KBM-7 (cell line): ENCODE measurements at regions not wholly inside any gene's neighbourhood (a gene's known extent, or its start where the extent isn't known, plus 50 kb on each side); places are given as distances from the start of the nearest gene placed in this dataset.
"Not testable (repeated sequence)": the region's sequence is repeated elsewhere in the genome, so short reads cannot be mapped to it uniquely, and the experiment has no call there.

Source experiments
- DNase-seq: peaks from one replicate; pipeline ENCODE4 v3.0.0-alpha.2; 2015
- in situ Hi-C: fragments of 300-500 bp; cut with MboI; formaldehyde crosslinking; loops from 2 replicates; pipeline ENCODE4 v1.14.3; 2020; ENCODE audit warnings: low sequenced_read_pairs, low pct_unique_long_range_greater_than_20kb, mixed read lengths

DNA sequence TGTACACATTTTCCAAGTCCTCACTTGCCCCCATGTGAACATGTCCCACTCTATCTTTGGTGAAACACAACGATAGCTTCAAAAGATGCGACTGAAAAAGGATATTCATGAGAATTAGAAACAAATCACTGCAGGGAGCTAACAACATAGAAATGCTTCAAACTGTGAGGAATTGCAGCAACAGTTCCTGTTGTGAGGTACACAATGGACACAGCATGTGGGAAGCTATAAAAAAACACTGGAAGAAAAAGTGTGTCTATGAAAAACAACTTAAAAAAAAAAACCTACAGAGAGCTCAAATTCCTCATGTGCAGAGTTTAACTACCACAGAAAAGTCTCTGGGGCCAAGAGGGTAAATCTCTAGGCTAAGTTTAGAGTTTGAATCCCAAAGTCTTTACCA lies 51.6 kb upstream of the BLTP1 start:
- no peak for DNase-seq
- in situ Hi-C loops, result no loop called here

DNA sequence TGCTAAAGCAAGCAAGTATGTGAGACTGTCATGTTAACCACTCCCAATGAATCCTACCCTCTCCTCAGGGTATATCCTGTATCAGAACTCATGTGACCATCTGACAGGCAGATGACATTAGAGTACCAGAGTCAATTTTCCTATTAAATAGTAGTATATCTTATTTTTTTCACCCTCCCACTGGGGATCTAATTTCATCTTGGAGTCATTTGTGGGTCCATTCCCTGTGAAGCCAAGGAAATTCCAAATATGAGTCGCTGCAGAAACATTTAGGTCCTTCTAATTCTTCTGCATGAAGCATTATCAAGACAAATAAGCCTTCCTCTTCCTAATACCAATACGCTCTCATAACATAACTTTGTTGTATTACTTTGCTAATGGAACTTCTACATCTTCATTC lies 52.2 kb upstream of the BLTP1 start:
- DNase-seq, result no peak
- in situ Hi-C loops, result no loop called here

DNA sequence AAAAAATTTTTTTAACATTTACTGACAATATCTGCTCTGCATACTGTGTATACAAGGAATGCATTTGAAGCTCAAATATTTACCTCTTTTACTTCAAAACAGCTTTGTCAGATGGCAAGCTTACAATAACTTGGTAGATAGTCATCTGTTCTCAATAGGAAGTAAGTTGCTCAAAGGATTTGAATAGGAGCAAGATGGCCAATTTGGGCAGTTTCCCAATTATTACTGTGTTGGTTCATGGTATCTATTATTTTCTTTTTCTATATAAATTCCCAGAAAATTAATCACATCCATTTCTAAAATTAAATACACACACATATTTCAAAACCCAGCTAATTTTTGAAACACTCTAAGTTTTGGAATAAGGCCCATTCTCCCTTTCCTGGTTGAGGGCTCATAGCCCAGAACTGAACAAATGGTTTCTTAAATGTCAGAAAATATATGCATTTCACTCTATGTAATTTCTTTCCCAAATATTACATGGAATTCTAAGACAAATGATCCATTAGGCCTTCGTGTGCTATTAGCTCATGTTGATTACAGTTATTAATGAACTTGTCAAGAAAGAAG lies 60.2 kb upstream of the BLTP1 start:
- DNase-seq, result no peak
- in situ Hi-C loops, result no loop called here

DNA sequence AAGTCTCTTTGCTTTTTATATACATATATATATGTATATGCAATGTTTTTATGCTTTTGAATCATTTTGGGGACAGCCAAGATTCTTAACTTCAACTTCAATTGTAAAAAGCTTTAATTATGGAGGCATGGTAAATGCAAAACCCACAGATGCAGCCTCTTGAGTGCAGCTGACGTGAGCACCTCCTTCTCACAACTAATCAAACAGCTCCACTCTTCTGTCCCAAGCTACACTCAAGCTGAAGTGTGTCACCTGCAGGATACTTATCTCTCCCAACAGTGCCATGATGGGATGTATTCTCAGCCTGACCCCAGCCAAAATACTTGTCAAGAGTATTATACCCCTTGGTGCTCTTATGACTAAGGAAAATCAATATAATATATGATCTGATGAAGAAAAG lies 60.7 kb upstream of the BLTP1 start:
- in situ Hi-C loops, result no loop called here
- no peak for DNase-seq

DNA sequence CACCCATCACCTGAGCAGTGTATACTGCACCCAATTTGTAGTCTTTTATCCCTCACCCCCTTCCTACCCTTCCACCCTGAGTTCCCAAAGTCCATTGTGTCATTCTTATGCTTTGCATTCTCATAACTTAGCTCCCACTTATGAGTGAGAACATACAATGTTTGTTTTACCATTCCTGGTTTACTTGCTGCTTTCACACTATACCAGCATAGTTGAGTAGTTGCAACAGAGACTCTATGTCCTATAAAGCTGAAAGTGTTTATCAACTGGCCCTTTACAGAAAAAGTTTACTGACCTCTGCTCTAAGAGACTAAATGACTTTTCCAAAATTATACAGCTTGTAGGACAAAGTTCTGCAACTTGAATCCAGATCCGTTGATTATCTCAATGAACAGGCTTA lies 61.1 kb upstream of the BLTP1 start:
- DNase-seq, result no peak
- in situ Hi-C loops, result no loop called here

DNA sequence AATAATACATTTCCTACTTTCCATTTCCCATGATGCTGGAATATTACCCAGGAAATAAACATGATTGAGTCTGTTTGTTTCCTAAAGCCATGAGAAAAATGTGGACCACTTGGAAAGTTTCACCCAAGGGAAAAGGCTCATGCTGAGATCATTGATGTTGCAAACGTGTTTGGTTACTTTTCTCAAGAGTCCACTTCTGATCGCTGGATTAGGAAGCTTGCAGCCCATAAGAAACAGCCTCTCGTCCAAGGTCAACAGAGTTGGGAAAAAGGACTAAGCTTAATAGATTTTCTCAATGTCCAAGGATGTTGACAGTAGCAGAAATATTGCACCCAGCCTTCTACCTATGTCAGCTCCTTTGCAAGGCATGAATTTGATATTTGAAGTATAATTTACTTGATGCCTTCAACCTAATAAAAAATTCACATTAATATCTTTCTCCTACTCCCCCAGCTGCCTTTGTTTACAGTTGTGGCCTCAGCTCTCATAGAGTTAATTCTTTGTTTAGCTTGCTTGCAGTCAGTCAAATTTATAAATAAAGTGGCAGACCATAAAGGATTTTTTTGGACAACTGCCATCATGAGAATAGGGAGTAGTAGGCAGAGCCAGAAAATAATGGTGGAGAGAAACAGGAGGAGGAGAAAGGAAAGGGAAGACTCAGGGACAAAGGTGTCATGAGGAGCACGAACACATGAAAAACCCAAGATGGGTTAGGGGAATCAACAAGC lies 65.6 kb upstream of the BLTP1 start:
- DNase-seq, result no peak
- in situ Hi-C loops, result no loop called here

DNA sequence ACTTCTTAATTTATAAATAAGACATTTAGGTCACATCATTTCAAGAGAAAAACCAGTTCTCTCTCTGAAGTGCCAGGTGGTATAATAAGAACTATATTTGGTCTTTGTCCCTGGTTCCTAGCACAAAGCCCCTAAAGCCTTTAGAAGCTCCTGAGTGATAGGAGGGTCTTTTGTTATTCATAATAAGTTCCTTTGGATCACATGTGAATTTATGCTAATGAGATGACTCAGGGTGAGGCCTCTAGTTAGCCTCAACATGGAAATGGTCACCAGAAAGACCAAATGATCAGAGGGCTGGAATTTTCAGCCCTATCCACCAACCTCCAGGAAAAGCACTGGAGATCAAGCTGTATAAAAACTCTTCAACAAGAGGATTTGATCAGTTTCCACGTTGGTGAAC lies 68.1 kb upstream of the BLTP1 start:
- DNase-seq, result no peak
- in situ Hi-C loops, result no loop called here

DNA sequence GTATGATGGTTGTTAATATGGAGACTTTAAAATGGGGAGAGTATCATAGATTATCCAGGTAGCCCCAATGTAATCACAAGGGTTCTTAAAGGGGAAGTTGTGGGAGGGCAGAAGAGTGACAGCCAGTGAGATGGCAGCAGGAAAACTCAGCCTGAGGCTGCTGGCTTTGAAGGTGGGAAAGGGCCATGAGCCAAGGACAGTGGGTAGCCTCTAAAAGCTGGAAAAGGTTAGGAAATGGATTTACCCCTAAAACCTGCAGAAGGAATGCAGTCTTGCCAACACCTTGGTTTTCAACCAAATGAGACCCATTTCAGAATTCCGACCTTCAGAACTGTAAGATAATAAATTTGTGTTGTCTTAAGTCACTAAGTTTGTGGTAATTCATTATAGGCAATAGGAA lies 68.8 kb upstream of the BLTP1 start:
- in situ Hi-C loops, result no loop called here
- DNase-seq, result no peak

DNA sequence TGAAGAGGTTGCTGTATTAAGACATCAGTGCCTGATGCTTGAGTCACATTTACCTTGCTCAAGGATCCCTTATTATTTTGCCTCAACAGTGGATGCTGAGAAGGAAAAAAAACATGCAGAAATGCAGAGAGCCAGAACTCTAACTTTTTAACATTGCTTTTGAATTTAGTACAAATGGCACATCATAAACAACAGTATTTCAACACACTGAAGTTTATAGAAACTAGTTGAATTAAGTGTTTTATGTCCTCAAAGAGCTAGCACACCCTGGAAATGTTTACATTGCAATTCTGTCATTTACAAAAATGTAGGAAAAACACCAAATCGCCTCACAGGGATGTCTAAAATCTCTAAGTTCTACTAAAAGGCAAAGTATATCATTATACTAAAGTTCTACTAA lies 69.5 kb upstream of the BLTP1 start:
- no peak for DNase-seq

DNA sequence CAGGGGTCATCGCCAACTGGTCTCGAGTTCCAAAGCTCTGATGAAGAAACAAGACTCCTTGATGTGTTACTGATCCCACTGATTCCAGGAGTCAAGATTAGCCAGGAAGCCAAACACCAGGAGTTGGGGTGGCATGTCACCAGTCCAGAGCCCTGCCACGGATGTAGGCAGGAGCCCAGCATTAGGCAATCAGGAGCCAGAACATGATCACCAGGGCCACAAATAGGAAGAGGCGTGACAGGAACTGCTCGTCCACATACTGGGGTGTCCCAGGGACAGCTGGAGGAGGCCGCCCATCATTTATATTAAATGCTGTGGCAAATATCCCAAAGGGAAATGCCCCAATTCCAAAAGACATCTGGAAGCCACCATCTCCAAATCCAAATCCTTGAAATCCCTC lies 74.5 kb upstream of the BLTP1 start:
- DNase-seq, in situ Hi-C loops: not testable (repeated sequence)

More for the DNA sequence above, 69.5 kb upstream of the BLTP1 start:
- in situ Hi-C loops, result no loop called here

DNA sequence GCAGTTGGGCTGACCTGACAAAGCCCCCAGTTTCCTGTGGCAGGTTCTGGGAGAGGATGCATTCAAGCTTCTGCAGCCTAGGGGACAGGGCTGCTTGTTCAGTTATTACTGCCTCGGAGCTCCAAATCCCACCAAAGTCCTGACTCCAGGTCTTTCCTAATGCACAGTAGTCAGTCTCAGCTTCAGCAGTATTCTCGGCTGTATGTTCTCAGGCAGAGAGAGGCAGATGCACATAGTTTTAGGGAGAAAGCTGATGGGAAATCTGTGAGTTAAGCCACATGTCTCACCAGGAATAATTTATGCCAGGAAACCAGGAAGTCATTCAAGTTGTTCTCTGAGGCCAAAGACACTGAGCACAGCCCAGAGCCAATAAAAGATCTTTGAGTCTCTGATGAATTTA lies 75.3 kb upstream of the BLTP1 start:
- in situ Hi-C loops, DNase-seq: not testable (repeated sequence)

DNA sequence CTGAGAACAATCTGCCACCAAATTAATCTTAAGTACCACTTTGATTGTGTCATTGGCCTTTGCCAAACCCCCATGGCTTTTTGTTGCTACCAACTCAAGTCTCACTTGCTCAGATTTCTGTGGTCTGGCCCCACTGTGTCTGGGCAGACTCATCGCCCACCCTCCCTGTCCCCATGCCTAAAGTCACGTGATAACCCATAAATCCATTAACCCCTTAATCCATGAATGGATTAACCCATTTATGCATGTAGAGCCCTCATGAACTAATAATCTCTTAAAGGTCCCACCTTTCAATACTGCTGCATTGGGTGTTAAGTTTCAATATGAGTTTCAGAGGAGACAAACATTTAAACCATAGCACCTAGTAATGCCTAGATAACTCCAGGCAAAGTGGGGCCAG lies 78.5 kb upstream of the BLTP1 start:
- no peak for DNase-seq
- in situ Hi-C loops, result no loop called here

DNA sequence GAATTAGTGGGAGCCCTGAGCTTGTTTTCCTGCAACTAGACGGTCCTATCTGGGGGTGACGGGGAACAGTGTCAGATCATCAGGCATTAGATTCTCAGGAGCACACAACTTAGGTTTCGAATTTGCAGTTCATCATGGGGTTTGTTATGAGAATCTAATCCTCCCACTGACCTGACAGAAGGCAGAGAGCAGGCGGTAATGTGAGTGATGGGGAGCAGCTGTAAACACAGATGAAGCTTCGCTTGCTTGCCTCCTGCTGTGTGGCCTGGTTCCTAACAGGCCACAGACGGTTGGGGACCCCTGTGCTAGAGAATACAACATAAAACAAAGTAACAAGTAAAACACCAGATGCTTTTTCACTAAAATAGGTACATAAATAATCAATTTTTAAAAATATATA lies 86.2 kb upstream of the BLTP1 start:
- no peak for DNase-seq
- in situ Hi-C loops, result no loop called here

DNA sequence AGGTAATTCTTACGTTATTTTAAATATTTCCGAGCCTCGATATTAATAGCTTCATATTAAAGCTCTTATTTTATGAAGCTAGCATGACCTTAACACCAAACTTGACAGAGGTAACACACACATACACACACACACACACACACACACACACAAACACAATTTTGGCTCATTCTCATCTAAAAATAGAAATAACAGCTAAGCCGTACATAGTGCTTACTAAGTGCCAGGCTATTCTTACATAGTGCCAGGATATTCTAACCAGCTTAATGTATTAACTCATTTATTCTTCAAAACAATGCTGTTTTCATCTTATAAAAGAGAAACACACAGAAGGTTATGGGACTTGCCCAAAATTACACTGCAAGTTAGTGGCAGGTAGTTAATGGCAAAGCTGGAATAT lies 87.0 kb upstream of the BLTP1 start:
- DNase-seq, result no peak
- in situ Hi-C loops, result no loop called here

DNA sequence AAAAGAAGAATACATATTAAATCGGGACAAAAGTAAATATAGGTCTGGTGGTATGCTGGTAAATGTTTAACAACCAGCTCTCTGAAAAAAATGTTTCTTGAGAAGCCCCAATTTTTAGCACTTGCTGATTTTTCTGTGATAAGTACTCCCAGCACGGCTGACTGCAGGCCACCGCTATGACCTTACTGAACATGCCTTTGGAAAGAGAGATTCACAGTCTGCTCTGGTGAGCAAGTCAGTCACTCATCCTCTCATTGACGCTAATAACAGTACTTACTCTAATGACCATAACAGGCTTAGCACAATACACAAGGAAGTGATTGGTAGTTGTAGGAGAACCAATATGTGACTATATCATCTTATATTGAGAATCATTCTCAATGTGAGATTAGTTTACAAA lies 98.9 kb upstream of the BLTP1 start:
- no peak for DNase-seq
- in situ Hi-C loops, result no loop called here

DNA sequence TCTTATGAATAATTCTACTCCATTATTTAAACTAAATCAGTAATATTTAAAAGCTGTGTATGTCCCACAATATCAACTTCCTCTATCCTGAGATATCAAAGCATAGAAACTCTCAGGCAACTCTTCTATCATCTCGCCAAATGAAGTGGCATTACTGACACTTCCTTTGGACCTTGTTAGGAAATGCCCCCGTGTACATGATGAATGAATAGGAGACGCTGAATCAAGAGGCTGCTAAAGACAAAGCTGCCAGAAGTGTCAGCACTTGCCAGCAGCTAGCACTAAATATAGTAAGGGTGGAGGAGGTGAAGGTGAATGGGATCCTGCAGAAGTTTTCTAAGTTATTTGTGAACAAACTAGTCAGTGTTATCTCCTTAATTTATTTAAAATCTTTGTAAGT lies 99.5 kb upstream of the BLTP1 start:
- in situ Hi-C loops, result no loop called here
- DNase-seq, result no peak

DNA sequence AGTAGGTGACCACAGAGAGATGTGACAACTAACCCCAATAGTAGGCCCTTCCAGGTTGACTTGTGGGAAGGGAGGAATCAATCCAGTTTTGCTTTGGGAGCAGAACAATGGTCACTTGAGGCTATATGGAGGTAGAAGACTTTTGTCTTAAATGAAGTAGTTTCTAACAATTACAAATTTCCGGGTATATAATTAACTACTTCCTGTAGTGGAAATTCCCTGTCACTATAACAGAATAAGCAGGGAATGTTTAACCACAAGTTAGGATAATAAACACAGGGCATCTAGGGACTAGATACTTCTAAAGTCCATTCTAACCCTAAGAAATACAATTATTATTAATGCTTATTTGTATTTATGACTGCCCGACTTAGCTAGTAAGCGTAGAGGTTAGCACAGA lies 99.0 kb upstream of the TRPC3 start:
- in situ Hi-C loops, result no loop called here

DNA sequence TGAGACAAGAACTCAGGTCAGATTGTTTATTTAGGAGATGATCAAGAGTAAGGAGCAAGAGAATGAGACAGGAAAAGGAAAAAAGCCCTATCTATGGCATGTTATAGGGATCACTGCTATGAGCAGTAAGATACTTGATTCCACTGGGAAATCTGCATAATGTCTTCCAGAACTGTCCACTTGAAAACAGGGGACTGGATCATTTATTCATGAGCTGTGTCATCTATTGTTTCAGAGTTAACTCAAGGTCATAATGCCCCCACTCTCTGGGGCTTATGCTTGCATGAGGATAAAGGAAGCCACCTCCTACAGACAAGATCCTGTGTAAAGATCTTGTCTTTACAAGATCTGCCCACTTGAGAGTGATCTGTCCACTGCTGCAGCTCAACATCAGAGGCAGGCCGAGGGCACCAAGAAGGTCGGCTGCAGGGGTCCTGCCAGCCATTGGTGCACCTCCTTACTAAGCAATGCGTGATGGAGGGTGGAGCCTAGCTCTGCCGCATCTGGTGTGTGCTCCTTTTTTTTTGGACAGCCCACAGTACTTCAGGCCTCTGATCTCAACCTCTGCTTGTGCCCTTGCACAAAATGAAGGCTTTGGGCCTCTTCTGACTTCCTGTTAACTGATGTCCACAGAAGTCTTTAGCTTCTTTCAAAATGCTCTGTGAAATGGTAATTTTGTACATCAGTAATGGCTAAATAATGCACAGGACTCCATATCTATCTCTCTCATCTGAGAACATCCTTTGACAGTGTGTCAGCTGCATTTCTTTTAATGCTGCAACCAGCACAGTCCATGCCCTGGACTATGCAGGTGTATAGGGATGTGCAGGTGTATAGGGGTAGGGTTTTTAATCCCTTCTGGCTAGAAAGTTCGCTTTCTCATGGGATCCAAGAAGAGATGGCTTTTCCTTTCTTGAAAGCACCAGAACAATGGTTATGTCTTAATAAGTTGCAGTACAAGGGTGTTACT lies 95.9 kb upstream of the TRPC3 start:
- in situ Hi-C loops, result no loop called here
- DNase-seq, result no peak

More for the DNA sequence above, 99.0 kb upstream of the TRPC3 start:
- DNase-seq, result no peak

DNA sequence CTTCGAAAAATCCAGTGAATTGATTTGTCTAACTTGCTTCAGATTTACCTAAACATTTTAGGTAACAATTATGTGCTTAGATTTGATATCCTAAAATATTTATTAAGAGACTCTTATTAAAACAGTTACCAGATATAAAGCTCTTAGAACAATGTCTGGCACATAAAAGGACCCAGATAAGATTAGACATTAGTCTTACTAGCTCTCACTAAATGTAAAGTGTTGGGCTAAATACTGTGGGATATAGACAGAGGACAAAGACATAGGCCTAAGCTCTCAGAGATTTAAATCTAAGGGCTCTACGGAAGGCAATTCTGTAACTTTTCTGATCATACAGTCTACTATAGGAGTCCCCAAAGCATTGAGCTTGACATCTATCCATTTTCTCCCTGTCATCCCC lies 94.4 kb upstream of the TRPC3 start:
- no peak for DNase-seq
- in situ Hi-C loops, result no loop called here

DNA sequence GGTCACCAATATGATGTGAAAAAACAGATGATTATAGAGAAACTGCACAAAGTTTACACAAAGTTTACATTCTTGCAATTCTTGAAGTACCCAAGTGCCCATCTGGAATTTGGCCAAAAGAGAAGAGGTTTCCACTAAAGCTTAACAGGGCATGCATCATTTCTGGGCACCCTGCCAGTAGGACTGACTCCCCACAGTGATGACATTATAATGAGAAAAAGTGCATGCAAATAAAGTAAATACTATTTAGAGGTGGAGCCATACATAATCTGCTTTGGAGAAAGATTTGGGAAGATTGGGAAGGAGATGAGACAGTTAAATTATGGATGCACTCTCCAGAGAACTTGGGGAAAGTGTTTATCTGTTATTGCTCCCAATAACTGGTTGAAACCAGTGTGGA lies 93.7 kb upstream of the TRPC3 start:
- in situ Hi-C loops, result no loop called here
- DNase-seq, result no peak
